Activated naive CD4-positive, alpha-beta T cell treated with anti-CD3 and anti-CD28 coated beads, Interleukin-2, amount 50 U/mL, for 72 hours (primary cell): ENCODE measurements at regions not wholly inside any gene's neighbourhood (a gene's known extent, or its start where the extent isn't known, plus 50 kb on each side); places are given as distances from the start of the nearest gene placed in this dataset.

ENCODE experiments used
- ATAC-seq, 2 donors: fragments of 150-1000 bp; cut with Tn5 transposase; 2 replicates each; pipeline ENCODE4 v1.10.0; 2021; ENCODE audit warnings: mild to moderate bottlenecking in 2 of 2, moderate library complexity in 2 of 2
- DNase-seq, 2 donors: peaks; one replicate each; pipeline ENCODE4 v3.0.0; 2021 to 2022; ENCODE audit warnings: low spot score in 2 of 2
- H3K27ac Mint-ChIP-seq, 2 donors: one replicate each; pipeline ENCODE4 v1.8.0; 2022; ENCODE audit warnings: mild to moderate bottlenecking in 2 of 2, mixed read lengths in 2 of 2
- H3K36me3 Mint-ChIP-seq, 2 donors: one replicate each; pipeline ENCODE4 v1.8.0; 2022; ENCODE audit warnings: mixed read lengths in 2 of 2
- H3K9me3 Mint-ChIP-seq, 2 donors: one replicate each; pipeline ENCODE4 v1.8.0; 2022; ENCODE audit warnings: mixed read lengths in 2 of 2

- Mint-ChIP-seq H3K9me3 (peaks cover 3 to 4% of the 10 kb centered on the region in 2 donors), H3K36me3 (peaks cover 0 to 6% of the 10 kb centered on the region in 2 donors), H3K27ac (no peak overlapping the region)
- DNase-seq (no peak), ATAC-seq (no peak)
Observed at GRCh38 chr2:217062768-217063167, 202.9 kb upstream of the TNP1 start.

GRCh38 chr2:217061916-217062505, 202.1 kb upstream of the TNP1 start:
- H3K27ac Mint-ChIP-seq, result no peak overlapping the region
- ATAC-seq, result no peak
- DNase-seq, result no peak
- H3K36me3 Mint-ChIP-seq, result peaks cover 0 to 6% of the 10 kb centered on the region in 2 donors
- peaks cover 3 to 4% of the 10 kb centered on the region in 2 donors for H3K9me3 Mint-ChIP-seq

- Mint-ChIP-seq H3K27ac (no peak overlapping the region), H3K36me3 (no peaks in the 10 kb centered on the region), H3K9me3 (no peaks in the 10 kb centered on the region)
- ATAC-seq (no peak), DNase-seq (no peak)
Observed at GRCh38 chr2:217060951-217061547, 201.2 kb upstream of the TNP1 start.

- no peaks in the 10 kb centered on the region for H3K36me3 Mint-ChIP-seq
- DNase-seq (no peak), ATAC-seq (no peak)
- H3K27ac Mint-ChIP-seq, result no peak overlapping the region
- no peaks in the 10 kb centered on the region for H3K9me3 Mint-ChIP-seq
Observed at GRCh38 chr2:217060516-217060915, 200.7 kb upstream of the TNP1 start.

GRCh38 chr2:217058791-217059755, 199.2 kb upstream of the TNP1 start:
- Mint-ChIP-seq H3K9me3 (no peaks in the 10 kb centered on the region), H3K36me3 (no peaks in the 10 kb centered on the region), H3K27ac (no peak overlapping the region)
- no peak for ATAC-seq
- no peak for DNase-seq

GRCh38 chr2:217057773-217058172, 197.9 kb upstream of the TNP1 start:
- H3K27ac Mint-ChIP-seq, result peak overlapping the region in 1 of 2 donors; percentile 52
- ATAC-seq (no peak), DNase-seq (no peak)

GRCh38 chr2:217055624-217056023, 195.8 kb upstream of the TNP1 start:
- H3K36me3 Mint-ChIP-seq, result no peaks in the 10 kb centered on the region
- DNase-seq (no peak), ATAC-seq (no peak)
- no peaks in the 10 kb centered on the region for H3K9me3 Mint-ChIP-seq
- no peak overlapping the region for H3K27ac Mint-ChIP-seq

More at GRCh38 chr2:217057773-217058172, 197.9 kb upstream of the TNP1 start:
- Mint-ChIP-seq H3K9me3 (no peaks in the 10 kb centered on the region), H3K36me3 (no peaks in the 10 kb centered on the region)

- no peak for DNase-seq
- Mint-ChIP-seq H3K36me3 (no peaks in the 10 kb centered on the region), H3K9me3 (no peaks in the 10 kb centered on the region), H3K27ac (no peak overlapping the region)
- no peak for ATAC-seq
Observed at GRCh38 chr2:217054791-217055190, 194.9 kb upstream of the TNP1 start.

- DNase-seq (no peak), ATAC-seq (no peak)
- H3K27ac Mint-ChIP-seq, result no peak overlapping the region
- no peaks in the 10 kb centered on the region for H3K36me3 Mint-ChIP-seq
- no peaks in the 10 kb centered on the region for H3K9me3 Mint-ChIP-seq
Observed at GRCh38 chr2:217052856-217053577, 193.2 kb upstream of the TNP1 start.

GRCh38 chr2:217051416-217051815, 191.6 kb upstream of the TNP1 start:
- H3K27ac Mint-ChIP-seq, result no peak overlapping the region
- no peaks in the 10 kb centered on the region for H3K9me3 Mint-ChIP-seq
- DNase-seq (no peak), ATAC-seq (no peak)
- H3K36me3 Mint-ChIP-seq, result no peaks in the 10 kb centered on the region

- DNase-seq (no peak), ATAC-seq (no peak)
- no peak overlapping the region for H3K27ac Mint-ChIP-seq
- no peaks in the 10 kb centered on the region for H3K36me3 Mint-ChIP-seq
- no peaks in the 10 kb centered on the region for H3K9me3 Mint-ChIP-seq
Observed at GRCh38 chr2:217049956-217050355, 190.1 kb upstream of the TNP1 start.

GRCh38 chr2:217049422-217049821, 189.6 kb upstream of the TNP1 start:
- Mint-ChIP-seq H3K36me3 (no peaks in the 10 kb centered on the region), H3K27ac (no peak overlapping the region), H3K9me3 (no peaks in the 10 kb centered on the region)
- DNase-seq (no peak), ATAC-seq (no peak)

GRCh38 chr2:217048730-217049129, 188.9 kb upstream of the TNP1 start:
- no peaks in the 10 kb centered on the region for H3K36me3 Mint-ChIP-seq
- ATAC-seq, result no peak
- DNase-seq, result no peak
- no peak overlapping the region for H3K27ac Mint-ChIP-seq
- no peaks in the 10 kb centered on the region for H3K9me3 Mint-ChIP-seq

- H3K36me3 Mint-ChIP-seq, result no peaks in the 10 kb centered on the region
- no peaks in the 10 kb centered on the region for H3K9me3 Mint-ChIP-seq
Observed at GRCh38 chr2:217047631-217048030, 187.8 kb upstream of the TNP1 start.

GRCh38 chr2:217047209-217047608, 187.3 kb upstream of the TNP1 start:
- H3K36me3 Mint-ChIP-seq, result no peaks in the 10 kb centered on the region
- H3K27ac Mint-ChIP-seq, result no peak overlapping the region
- H3K9me3 Mint-ChIP-seq, result no peaks in the 10 kb centered on the region
- DNase-seq (no peak), ATAC-seq (no peak)

More at GRCh38 chr2:217047631-217048030, 187.8 kb upstream of the TNP1 start:
- ATAC-seq, result no peak
- no peak overlapping the region for H3K27ac Mint-ChIP-seq
- DNase-seq, result no peak

GRCh38 chr2:217045700-217046475, 186.0 kb upstream of the TNP1 start:
- ATAC-seq, result no peak
- no peaks in the 10 kb centered on the region for H3K9me3 Mint-ChIP-seq

More at GRCh38 chr2:217045700-217046475, 186.0 kb upstream of the TNP1 start:
- Mint-ChIP-seq H3K36me3 (no peaks in the 10 kb centered on the region), H3K27ac (no peak overlapping the region)
- DNase-seq, result no peak
